GM21423 (cell line): ENCODE measurements at regions not wholly inside any gene's neighbourhood (a gene's known extent, or its start where the extent isn't known, plus 50 kb on each side); places are given as distances from the start of the nearest gene placed in this dataset.

Experiments
- ATAC-seq: cut with Tn5 transposase; IDR thresholded peaks from one replicate; pipeline ENCODE4 v1.9.1; 2021; ENCODE audit warnings: mild to moderate bottlenecking, moderate library complexity; ENCODE audit not compliant: unreplicated experiment

DNA sequence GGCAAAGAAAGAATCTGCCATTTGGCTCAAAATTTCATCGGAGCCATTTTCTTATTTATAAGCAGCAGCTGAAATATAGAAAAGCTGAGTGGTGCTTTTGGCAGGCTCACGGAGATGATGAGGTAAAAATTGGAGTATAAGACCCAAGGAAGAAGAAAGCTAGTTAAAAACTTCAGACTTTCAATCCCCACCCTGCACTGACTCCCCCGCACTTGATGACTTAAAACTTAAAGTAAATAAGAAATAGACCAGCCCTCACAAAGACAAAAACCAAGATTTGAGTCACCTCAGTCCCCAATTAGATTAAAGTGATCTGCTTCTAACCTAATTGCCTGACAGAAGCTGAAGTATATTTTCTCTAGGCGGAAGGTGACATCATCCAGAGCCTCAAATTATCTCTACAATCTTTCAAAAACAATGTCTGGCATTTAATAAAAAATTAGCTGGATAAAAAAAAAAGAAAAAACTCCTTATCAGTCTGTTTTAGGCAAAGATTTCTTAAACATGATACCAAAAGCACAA is 124.0 kb upstream of the PJA2 start:
- no peak for ATAC-seq

DNA sequence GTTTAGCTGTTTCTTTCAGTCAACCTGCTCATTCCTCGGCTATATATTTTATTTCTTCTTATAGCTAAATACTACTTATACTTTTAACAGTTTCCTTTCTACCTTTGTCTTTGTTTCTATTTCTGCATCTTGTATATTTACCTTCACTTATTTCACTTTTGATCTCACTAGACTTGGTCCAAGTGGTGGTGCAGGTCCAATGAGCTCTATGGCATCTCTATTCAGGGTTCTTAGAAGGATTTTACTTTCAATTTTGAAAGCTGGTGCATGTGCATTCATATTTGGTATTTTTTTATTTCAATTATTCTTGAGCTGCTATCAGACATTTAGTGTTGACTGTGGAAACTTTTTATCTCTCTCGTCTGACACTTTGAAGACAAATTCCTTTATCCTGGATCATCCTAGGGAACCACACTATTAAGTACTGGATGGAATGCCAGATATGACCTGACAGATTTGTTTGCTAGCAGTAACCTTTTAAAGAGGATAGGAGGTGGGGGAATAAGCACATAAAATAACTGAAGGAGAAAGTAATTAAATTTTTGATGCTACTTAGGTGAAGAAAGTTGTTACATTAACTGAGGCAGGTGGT is 123.1 kb upstream of the PJA2 start:
- no peak for ATAC-seq

DNA sequence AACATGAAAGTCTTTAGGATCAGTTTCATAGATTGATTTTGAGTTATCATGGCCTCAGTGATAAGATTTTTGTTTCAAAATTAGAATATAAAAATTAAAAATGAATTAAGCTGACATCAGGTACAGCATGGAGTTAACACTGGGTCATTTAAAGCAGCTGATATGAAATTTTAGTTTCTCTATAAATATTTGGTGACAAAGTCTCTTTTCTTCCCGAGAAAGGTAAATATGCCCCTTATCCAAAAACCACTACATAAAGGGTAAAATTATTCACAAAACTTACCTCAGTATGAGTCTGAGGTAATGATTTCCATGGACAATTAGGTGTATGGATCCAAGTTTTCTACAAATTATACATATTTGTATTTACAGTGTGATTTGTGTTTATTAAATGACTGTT is 121.5 kb upstream of the PJA2 start:
- no peak for ATAC-seq

DNA sequence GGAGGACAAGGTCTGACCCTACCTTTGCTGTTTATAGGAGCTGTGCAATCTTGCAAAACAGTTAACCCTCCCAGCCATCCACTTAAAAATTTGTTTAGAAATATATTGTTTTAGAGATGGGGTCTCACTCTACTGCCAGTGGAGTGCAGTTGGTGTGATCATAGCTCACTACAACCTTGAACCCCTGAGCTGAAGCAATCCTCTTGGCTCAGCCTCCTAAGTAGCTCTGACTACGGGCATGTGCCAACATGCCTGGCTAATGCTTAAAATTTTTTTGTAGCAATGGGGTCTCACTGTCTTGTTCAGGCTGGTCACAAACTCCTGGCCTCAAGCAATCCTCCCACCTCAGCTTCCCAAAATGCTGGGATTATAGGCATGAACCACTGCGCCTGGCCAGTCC is 120.2 kb upstream of the PJA2 start:
- ATAC-seq = no peak

DNA sequence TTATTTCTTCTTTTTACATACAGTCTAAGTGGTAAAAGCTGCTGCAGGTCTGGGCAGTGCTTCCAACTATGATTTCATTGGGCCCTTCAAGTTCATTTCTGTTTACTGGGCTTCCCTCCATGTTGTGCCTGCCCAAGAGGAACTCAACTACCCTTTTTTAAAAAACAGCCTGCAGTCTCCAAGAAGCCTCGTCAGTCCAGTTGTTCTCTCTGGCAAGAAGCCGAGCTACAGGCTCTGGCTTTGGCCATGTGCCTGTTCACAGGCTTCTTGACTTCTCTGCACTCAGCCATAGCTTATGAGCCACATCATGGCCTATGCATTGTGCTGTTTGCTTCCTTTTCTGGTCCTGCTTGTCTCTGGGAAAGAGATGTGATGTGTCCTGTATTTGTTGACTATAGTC is 119.7 kb upstream of the PJA2 start:
- ATAC-seq = no peak

DNA sequence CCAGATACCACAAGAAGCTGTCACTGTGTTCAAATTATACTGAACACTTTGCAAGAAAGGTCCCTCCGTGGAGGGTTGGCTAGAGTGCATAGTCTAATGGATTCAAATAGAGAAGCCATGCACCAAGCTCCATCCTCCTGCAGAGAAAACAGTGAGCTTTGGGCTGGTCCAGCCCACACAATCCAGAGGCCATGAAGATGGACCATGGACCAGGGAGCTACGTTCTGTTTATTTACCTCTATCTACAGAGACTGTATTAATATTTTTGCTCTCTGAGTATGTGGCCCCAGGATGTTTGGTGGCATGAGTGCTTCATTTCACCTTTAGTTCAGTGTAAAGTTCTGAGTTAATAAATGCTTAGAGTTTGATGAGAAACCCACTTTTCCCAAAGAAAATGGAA is 114.8 kb upstream of the PJA2 start:
- no peak for ATAC-seq

DNA sequence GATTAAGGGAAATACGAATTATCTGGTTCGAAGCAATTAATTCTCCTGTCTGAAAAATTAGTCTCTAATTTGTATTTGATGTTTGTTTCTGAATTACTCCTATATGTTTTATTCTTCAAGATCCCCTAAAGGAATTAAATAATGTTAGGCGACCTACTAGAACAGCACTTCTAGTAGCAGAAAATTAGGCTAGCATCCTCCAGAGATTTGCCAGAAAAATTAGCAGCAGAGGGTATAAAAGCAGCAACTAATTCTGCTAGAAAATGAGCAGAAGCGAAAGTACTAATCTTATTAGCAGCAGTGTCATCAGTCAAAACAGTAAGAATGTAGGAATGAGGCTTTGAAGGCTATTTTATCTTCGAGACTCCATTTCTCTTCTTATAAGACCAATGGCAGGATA is 114.3 kb upstream of the PJA2 start:
- no peak for ATAC-seq

DNA sequence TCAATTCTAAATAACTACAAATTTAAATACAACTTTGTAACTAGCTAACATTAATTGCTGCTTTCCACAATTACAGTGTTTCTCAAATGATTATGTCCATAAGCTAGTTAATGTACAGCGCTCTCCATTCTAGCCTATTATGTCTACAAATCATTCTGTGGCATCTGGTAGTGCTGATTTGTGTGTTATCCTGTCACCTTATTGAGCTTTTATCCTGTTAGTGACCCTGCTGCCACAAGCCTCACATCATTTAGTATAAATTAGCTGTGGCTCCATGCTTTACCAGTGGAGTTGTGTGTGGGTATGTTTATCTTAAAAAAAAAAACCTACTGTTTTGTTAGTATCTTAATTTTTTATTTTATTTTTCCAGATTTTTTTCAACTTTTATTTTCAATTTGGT is 112.6 kb upstream of the PJA2 start:
- ATAC-seq = no peak

DNA sequence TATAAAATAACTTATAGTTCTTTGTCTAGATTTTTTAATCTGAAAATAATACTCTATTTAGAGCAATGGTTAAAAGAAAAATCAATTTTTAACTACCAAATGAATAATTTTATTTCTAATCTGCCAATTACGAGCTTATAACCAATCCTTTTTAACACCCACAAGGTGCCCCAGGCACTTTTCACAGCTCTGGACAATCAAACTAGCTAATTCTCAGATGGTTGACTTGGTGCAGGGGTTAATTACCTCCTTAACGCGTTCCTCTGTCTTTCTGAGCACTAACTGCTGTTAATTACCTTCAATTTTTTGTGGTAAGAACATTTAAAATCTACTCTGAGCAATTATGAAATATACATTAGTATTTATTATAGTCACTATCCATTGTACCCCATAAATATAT is 109.6 kb upstream of the PJA2 start:
- ATAC-seq = no peak

DNA sequence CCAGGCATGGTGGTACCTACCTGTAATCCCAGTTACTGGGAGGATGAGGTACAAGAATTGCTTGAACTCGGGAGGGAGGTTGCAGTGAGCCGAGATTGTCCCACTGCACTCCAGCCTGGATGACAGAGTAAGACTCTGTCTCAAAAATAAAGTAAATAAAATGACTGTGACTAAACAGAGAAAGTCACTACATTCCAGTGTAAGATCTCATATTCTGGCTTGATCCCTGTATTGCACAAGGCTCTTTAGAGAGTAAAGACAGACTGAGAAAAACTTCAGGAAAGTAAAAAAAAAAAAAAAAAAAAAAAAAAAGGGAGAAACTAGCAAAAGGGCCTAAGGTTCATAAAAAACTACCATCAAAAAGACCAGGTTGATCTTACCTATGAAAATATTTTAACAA is 106.6 kb upstream of the PJA2 start:
- ATAC-seq = no peak

DNA sequence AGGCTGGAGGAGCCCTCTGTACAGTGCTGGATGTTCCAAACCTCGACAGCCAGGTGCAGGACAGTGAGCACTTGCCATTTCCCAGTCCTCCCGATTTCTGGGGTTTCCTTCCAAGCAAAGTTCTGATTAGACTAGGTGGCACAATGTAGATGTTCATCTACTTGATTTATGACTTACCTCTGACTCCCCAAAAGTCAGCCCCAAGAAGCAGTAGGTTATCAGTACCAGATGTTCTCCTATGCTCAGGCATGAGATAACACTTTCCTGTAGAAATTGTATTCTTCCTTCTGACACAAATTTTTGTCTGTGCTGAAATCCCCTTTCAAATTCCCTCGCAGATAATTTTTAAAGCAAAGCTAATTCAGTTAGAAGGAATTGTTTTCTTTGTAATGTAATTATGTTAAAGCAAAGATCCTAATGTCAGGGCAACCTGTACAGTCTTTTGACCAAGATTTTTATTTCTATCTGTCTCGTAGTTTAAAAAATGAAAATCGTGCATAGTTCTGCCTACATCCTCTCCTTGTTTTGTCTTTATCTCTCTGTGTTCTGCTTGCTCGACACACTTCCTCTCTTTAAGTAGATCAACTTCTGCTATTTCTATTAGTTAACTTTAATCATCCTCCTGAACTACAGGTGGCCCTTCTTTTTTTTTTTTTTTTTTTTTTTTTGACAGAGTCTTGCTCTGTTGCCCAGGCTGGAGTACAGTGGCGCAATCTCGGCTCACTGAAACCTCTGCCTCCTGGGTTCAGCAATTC is 102.4 kb upstream of the PJA2 start:
- no peak for ATAC-seq

DNA sequence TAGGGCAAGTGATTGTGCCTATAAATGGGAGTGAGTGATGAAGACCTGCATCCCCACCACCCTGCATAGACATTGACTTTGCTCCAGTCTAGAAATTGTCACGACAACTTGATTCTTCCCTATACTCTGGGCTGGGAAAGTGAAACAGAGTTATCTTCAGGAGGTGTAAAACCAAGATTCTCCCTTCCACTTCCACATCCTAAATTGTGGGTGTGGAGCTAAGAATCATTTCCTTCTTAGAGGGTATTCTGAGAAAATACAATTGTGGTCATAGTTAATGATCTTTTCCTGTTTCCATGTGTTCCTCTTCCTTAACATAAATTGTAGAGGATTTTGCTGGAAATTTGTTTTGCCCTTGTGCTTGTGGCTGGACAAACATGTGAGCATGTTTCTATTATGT is 96.8 kb upstream of the PJA2 start:
- no peak for ATAC-seq

DNA sequence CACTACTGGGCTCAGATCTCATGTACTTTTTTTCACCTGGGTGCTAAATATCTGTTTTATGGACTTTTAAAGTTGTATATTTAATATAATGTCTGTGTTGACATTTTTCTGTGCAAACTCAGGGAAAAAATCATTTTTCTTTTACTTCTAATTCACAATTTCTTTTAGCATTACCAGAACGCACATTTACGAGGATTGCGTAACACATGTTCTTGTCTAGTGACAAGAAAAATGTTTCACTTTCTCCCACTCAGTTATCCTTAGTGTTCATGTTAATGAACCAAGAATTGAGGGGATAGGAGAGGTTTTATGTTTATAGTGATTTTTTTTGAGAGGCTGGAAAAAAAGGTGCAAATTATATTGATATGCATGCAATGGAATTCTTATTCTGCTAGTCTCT is 86.3 kb upstream of the PJA2 start:
- ATAC-seq = no peak

DNA sequence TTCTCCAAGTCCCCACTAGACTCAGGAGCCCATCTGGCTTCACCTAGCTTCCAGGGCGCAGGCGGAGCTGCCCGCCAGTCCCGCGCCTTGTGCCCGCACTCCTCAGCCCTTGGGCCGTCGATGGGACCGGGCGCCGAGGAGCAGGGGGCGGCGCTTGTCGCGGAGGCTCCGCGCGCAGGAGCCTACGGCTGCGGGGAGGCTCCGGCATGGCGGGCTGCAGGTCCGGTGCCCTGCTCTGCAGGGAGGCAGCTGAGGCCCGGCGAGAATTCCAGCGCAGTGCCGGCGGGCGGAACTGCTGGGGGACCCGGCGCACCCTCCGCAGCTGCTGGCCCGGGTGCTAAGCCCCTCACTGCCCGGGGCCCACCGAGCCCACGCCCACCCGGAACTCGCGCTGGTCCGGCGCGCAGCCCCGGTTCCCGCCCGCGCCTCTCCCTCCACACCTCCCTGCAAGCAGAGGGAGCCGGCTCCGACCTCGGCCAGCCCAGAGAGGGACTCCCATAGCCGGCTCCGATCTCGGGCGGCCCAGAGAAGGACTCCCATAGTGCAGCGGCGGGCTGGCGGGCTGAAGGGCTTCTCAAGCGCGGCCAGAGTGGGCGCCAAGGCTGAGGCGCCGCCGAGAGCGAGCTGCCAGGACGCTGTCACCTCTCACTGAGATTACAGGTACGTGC is 78.1 kb upstream of the PJA2 start:
- ATAC-seq = no peak

DNA sequence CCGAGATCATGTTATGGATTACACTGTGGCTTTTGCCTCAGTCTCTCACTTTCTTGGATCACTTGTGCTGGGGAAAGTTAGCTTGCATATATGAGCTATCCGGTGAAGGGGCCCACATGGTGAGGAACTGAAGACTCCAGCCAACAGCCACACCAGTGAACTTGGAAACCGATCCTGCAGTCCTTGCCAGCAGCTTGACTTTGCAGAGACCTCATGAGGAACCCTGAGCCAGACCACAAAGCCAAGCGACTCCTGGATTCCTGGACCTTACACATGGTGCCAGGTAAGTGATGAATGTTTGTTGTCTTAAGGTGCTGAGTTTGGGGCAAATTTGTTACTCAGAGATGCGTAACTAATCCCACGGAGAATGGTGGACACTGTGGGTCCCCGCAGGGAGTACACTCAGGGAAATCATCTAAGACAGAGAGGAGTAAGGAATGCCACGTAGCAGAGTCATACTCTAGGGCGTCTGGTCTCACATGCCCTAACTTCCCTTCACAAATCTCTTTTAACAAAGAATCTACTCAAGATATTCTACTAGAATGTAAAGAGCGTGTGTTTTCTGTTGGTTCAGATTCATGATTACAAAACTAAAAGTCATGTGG is 76.5 kb upstream of the PJA2 start:
- ATAC-seq = no peak

DNA sequence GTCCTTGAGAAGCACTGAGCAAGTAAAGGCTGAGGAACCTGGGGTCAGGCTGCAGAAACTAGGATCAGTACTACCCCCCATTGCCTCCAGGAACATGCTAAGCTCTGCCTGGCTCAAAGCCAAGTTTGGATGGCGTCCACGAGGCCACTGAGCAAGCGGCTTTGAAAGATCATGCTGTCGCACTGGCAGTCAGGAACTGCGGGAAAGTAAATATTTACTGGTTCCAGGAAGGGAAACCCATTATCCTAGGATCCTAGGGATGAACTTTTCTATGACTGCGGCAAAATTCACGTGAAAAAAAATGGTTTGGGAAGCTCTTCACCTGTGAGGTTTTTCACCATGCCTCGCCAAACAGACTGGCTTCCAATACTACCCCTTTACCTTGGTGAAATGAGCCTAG is 75.3 kb upstream of the PJA2 start:
- ATAC-seq = no peak

DNA sequence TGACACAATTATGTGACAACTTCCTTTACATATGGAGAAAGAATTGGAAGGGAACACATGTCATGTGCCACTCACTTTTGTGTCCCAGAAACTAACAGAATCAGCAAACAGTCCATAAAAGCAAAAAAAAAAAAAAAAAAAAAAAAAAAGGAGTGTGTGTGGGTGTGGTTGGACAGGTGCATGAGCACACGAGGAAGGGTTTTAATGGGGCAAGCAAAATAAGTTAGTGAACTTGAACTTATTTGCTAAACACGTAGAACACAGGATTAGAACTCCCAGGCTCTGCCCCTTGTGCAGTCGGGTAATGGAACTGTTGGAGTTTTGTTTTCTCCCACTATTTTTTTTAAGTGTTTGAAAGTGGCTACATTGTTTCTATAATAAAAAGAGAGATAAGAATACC is 74.8 kb upstream of the PJA2 start:
- ATAC-seq = no peak

DNA sequence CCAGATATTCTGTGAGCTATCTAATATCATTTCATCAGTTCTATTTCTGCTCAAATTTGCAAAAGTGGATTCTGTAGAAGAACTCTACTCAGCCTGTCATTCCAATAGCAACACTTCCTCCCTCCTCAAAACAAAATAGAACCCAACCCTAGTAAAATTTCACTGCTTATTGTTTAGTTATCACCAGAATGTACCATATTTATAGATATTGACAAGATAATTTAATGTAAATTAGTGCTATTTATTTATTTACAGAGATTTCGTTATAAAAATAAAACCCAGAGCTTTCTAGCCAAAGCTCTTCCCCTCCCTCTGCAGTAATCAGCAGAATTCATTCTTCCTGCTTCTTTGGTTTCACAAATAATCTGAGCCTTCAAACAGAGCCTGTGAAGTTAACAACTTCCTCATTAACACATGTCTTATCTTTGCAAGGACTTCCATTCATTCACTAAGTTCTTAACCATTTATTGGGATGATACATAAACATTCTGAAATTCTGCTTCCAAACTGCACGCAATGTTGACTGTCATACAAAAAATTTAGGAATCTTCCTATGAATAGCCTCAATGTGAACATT is 73.7 kb upstream of the PJA2 start:
- ATAC-seq = no peak

DNA sequence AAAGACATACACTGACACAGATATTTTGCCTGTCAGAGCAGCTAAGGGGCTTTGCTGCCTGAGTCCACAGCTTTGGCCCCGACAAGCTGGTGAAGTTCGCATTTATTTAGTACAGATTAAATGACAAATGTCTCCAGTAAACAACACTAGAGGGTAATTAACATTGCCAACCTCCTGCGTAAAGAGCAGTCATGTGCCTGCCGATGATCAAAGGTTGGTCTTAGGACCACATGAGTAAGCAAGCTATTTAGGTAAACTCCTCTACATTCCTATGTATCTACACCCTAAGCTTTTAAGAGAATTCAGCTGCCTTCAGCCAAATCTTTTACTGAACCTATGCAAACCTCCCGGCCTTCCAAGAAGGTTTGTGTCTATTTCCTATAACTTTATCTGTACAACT is 73.0 kb upstream of the PJA2 start:
- no peak for ATAC-seq

DNA sequence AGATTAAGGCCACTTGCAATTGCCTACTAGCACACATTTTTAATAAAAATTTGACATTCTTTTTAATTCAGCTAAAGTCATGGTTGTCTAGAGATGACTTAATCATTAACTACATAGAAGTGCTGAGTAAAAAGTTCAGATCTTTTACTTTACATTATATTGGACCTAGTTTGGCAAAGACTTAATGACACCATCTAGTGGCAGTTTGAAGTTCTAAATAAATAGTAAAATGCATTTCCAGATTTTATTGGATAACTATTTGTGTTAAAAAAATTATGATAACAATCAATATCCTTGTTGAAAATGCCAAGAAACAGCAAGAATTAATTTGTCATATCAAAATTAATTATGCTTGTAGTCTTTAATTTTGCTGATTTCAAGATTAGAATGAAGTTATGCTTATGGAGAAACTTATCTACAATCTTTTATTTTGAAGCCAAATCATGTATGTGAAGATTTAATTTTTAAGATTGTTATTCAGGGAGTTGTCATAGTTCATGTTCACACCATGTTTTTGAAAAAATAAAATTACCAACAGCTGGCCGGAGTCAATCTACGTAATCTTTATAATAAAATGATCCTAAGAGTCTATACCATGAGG is 69.6 kb upstream of the PJA2 start:
- no peak for ATAC-seq

DNA sequence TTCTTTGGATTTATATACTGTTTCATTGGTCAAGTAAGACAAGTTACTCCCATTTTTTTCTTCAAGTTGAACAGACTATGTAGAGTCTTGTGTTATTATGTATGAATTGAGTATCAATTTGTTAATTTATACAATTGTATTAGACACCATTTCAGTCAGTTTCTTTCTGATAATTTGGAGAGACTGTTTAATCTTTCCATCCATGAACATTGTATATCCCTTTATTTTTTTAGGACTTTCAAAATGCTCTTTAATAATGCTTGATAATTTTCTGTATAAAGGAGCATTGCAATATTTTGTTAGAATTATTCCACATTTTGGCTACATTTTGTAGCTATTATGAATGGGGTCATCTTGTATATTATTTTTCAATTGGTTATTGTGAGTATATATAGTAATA is 69.1 kb upstream of the PJA2 start:
- ATAC-seq = no peak
